Skeletal muscle cell (primary cell): ENCODE measurements at regions not wholly inside any gene's neighbourhood (a gene's known extent, or its start where the extent isn't known, plus 50 kb on each side); places are given as distances from the start of the nearest gene placed in this dataset.
"Not testable (repeated sequence)": the region's sequence is repeated elsewhere in the genome, so short reads cannot be mapped to it uniquely, and the experiment has no call there.

Experiments used
- DNase-seq: peaks from one replicate; pipeline ENCODE4 v3.0.0-alpha.2; 2010; ENCODE audit warnings: low read depth
- H3K4me3 ChIP-seq: 2 replicates; pipeline ENCODE4 v1.5.1; 2011; ENCODE audit warnings: low read depth, mild to moderate bottlenecking, control low read depth, low read length, moderate library complexity

DNA sequence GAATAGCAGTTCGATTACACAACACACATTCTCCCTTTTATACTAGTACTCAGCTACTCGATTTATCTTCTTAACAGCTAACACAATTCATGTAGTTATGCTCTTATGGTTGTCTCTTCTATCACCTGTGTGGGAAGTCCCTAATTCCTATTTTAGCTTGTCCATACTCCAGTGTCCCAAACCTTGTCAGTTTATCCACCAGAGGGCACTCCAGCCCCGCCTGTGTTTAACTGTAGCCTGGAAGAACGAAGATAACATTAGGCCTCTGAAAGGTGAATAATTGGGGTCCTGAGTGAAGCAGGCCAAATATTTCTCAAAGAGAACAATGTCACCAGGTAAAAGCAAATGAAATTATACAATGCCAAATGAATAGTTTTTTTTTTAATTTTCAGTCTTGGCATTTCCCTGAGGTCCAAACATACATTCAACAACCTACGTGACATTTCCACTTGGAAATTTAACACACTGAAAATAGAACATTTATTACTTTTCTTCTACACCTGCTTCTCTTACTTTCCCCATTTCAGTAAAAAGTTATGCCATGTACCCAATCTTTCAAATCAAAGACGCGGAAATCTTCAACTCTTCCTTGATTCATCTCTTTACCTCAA is 560.7 kb downstream of the HTR1A start:
- no peak overlapping the region for H3K4me3 ChIP-seq

DNA sequence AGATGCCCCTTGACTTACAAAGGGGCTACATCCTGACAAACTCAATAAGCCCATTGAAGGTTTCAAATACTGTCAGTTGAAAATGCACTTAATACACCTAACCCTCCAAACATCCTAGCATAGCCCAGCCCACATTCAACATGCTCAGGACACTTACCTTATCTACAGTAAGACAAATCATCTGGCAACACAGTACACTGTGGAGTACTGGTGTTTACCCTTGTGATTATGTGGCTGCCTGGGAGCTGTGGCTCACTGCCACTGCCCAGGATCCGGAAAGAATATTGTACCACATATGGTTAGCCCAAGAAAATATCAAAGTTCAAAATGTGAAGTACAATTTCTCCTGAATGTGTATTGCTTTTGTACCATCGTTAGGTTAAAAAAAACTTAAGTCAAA is 562.2 kb downstream of the HTR1A start:
- no peak for DNase-seq
- no peak overlapping the region for H3K4me3 ChIP-seq

More for the DNA sequence above, 560.7 kb downstream of the HTR1A start:
- peak; percentile 4 for DNase-seq

DNA sequence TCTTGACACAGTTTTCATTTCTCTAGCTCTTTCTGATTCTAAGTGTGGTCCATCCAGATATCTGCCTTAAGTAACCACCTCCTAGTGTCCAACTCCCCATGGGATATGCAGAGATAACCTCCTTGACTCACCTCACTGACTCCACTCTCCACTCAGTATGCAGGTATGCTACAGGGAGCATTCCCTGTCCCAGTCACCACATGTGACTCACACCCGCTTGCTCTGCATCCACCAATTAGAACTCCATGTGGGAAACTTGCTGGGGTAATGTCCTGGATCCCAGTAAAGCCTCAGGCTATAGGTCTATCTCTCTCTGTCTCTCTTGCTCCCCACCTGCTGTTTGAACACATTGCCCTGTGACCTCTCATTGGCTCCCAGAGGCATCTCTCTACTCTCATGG is 563.9 kb downstream of the HTR1A start:
- DNase-seq, result no peak
- H3K4me3 ChIP-seq, result no peak overlapping the region

DNA sequence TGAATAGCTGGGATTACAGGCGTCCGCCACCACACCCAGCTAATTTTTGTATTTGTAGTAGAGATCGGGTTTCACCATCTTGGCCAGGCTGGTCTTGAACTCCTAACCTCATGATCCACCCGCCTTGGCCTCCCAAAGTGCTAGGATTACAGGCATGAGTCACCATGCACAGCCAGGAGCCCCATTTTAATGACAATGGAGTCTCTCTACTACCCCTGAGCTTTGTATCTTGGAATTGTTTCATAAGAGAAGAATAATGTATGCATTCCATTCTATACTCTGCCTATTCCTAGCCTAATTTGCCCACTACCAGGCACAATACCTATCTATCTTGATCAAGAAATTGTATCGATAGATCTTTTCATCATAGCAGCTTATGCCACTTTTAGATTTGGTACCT is 574.1 kb downstream of the HTR1A start:
- H3K4me3 ChIP-seq, DNase-seq: not testable (repeated sequence)

DNA sequence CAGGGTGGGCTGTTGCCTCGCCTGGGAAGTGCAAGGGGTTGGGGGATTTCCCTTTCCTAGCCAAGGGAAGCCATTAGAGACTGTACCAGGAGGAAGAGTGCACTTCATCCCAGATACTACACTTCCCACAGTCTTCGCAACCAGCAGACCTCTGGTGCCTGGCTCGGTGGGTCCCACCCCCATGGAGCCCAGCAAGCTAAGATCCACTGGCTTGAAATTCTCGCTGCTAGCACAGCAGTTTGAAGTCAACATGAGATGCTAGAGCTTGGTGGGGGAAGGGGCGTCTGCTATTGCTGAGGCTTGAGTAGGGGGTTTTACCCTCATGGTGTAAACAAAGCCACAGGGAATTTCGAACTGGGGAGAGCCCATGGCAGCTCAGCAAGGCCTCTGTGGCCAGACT is 586.4 kb downstream of the HTR1A start:
- no peak overlapping the region for H3K4me3 ChIP-seq
- no peak for DNase-seq

DNA sequence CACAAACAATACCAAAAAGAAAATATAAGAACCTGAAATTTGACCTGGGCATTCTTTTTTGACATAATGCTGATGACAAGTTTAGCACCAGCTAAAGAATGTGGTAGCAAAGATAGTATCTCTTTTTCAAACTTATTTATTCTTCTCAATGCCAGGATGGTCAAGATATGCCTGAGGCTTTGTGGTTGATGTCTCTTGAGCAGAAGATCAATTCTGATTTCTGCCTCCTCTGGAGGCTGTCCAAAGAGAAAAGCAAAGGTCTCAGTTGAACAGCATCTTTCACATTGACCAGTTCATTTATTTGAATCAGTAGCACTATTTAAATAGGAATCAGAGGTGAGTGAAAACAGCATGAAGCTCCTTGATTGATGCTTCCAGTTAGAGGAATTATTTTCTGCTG is 588.2 kb downstream of the HTR1A start:
- no peak for DNase-seq
- H3K4me3 ChIP-seq, result no peak overlapping the region

DNA sequence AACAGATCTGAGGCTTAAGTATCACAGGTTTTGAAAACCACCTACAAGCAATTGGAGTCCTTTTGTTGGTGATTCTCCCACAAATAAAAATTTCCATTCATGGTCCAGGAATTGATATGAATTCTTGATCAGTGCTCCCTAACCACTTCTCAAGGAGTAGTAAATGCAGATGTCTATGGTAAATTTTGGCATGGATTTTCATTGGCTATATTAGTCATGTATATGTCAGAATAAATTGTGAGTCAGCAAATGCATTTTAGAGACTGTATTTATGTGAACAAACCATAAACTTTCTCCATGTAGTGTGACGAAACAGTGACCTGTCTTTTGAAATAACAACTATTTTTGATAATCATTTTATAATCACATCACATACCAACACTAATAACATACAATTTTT is 611.1 kb downstream of the HTR1A start:
- DNase-seq, result no peak
- H3K4me3 ChIP-seq, result no peak overlapping the region

DNA sequence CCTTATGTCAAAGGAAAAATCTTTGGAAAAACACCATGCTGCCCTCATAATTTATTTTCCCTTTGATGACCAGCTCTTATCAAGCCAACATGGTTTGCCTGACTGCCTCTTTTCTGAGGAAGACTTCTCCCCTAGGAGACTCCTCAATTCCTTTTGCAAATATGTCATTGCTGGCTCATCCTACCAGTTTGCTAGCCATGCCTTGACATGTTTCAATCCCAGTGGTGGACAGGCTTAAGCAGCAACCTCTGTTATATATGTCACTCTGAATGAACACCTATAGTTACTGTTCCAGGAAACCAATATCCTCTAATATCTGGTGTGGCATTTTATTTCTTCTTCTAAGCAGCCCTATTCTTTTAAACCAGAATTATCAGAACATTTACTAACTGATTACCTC is 615.8 kb downstream of the HTR1A start:
- H3K4me3 ChIP-seq, result no peak overlapping the region
- no peak for DNase-seq

DNA sequence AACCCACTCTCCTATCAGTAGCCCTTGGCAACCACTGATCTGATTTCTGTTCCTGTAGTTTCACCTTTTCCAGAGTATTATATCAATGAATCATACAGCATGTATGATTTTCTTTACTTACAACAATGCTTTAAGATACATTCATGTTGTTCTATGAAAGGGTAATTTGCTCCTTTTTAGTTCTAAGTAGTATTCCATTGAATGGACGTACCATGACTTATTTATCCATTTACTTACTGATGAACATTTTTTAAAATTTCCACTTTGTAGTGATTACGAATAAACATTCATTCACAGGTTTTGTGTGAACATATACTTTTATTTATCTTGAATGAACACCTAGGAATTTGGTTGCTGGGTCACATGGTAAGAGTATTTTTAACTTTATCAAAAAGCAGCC is 620.8 kb downstream of the HTR1A start:
- no peak for DNase-seq
- H3K4me3 ChIP-seq, result no peak overlapping the region

DNA sequence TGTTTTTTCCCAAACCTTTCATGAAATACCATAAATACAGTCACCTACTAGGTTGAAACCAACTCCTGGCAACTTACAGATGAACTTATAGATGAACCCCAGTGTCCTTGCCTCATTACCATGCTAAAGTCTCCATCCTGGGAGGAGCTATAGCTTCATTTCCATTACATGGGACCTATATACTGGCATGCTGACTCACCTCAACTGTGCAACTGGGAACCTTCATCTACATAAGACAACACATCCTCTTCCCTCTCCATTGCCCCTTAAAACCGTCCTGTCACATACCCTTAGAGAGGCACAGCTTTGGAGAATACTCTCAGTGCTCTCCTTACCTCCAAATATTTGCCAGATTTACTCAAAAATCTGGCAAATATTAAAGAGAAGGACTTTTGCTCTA is 638.3 kb downstream of the HTR1A start:
- H3K4me3 ChIP-seq, result no peak overlapping the region
- no peak for DNase-seq

DNA sequence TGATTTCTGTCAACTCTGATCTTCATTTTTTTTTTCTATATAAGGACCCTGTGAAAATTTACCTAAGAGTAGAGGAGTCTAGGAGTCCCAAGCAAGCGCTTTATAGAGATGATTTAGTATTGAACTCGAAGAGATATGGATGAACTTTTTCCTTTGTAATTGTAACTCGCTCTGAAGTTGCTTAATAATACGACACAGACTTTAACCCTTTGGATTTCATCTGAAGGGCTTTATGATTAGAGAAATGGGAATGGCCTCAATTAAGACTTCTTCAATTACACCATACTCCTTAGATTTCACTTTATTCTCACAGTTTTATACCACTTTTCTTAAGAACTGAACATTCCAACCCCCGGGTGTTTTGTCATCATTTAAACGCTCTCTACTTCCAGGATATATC is 647.7 kb downstream of the HTR1A start:
- DNase-seq, result no peak
- H3K4me3 ChIP-seq, result no peak overlapping the region

DNA sequence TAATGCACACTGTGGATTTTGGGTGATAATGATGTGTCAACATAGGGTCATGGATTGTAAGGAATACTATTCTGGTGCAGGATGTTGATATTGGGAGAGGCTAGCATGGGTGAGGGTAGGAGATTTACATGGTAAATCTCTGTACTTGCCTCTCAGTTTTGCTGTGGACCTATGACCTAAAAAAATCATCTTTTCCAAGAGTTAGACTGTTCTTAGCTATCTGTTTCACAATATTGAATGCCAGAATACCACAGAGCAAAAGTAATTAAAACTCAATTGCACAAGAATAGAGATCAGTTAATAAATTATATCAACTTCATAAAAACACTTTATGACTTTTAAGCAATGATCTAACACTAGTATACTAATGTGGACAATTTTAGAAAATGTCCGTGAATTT is 651.6 kb downstream of the HTR1A start:
- DNase-seq, result no peak
- H3K4me3 ChIP-seq, result no peak overlapping the region

DNA sequence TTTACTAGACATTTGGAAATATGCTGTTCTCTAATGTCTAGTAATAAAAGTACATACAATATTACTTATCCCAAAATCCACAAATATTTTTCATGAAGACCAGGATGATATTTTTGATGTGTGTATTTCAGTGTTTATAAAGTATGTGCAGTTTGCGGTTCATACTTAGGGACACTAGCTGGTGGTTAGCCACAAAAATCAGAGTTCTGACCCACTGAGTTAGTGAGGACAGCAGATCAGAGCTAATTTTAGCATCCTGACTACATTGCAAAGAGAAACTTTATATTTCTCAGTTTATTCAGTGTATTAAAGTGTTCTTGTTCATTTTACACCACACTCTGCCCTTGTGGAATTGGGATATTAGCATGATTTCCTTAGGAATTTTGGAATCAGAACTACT is 655.3 kb downstream of the HTR1A start:
- DNase-seq, result no peak
- no peak overlapping the region for H3K4me3 ChIP-seq

DNA sequence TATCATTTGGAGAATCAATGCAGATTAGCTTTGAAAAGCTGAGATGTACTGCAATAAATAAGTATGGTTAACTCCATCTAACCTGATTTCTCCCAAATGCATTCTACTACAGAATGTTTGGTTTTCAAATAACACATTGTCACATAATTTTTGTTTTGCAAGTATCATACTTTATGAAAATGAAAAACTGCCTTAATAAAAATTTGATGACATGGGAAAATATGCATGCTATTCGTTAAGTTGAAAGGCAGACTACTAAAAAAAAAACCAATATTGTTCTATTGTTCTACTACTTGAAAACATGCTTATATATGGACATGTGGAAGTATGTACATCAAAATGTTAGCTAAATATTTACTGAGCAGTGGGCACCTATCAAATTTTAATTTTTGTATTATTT is 668.9 kb downstream of the HTR1A start:
- no peak for DNase-seq
- no peak overlapping the region for H3K4me3 ChIP-seq

DNA sequence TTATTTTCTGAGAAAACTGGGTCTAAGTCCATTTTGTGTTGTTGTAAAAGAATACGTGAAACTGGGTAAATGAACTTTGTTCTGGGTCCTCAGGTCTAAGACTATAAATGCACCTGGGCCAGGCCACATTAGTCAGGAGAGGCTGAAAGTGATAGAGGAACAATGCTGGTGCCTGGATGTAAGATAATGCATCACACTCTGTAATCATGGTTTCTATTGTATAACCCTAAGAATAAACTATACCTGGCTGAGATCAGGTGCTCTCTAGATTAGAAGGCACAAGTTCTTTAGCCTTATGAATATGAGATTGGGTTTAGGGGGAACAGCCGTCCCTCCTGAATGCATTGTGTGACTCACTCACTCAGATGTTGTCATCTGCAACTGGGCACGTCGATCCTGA is 675.5 kb downstream of the HTR1A start:
- H3K4me3 ChIP-seq, result no peak overlapping the region
- no peak for DNase-seq

DNA sequence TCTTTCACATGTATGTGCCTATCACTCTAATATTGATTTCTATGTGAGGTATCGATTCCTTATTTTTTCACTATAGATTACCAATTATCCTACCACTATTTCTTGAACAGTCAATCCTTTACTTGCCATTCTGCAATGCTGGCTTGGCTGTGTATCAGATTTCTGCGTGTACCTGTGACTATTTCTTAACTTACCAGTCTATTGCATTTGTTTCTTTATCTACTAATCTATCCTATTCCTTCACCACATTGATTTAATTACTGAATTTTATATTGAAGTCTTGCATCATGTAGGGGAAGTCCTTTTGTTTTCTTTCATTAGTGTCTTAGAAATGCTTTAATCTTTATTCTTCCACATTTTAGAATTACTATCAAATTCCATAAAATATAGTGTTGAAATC is 684.8 kb downstream of the LRRC70 start:
- peak; percentile 25 for DNase-seq

DNA sequence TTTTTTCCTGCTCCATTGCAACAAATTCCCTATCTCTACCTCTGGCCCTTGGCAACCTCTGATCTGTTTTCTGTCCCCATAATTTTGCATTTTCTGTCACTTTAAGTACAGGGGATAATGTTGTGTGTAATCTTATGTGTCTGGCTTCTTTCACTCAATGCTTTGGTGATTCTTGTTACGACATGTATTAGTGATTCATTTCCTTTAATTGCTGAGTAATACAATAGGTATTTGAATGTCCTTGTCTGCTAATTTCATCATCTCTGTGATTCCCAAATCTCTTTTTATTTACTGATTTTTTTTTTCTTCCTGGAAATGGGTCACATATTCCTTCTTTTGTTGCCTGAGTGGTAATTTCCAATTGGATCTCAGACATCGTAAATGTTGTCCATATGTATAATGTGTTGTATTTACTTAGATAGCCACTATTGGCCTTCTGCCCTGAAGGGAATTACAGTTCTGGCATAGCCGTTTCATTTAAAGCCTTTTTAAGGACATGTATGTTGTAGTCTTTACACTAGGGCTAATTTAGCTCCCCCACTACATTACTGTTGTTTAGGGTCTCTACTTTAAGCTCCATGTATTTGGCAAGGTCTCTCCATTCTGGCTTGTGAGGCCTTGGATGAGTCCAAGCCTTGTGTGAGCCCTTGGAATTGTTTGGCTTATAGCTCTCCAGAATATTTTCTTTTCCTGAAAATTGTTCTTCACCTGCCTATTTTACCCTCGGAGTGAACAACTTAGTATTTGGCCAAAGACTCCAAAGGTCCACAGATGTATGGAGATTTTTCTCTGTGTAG is 683.8 kb downstream of the LRRC70 start:
- H3K4me3 ChIP-seq, result no peak overlapping the region
- DNase-seq, result peak; percentile 63

More for the DNA sequence above, 684.8 kb downstream of the LRRC70 start:
- H3K4me3 ChIP-seq, result no peak overlapping the region

DNA sequence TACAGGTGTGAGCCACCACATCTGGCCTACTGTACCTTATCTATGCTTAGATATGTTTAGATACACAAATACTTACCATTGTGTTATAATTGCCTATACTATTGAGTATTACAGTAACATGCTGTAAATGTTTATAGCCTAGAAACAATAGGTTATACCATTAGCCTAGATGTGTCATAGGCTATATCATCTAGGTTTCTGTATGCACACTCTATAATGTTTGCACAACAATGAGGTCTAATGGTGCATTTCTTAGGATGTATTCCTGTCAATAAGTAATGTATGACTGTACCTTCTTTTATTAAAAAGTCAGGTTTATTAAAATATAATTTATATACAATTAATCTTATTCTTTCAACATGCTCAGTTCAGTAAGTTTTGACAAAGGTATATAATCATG is 683.1 kb downstream of the LRRC70 start:
- DNase-seq, result no peak
- H3K4me3 ChIP-seq, result no peak overlapping the region

DNA sequence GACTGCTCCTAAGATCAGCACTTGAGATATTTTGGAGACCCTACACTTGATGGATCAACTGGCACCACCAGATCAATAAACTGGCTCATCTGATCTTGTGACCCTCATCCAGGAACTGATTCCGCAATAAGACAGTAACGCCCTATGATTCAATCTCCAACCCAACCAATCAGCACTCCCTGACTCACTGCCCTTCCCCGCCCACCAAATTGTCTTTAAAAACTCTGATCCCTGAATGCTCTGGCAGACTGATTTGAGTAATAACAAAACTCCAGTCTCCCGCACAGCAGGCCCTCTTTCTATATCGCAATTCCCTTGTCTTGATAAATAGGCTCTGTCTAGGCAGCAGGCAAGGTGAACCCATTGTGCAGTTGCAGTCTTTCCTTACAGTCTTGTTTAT is 677.0 kb downstream of the LRRC70 start:
- no peak for DNase-seq
- H3K4me3 ChIP-seq, result no peak overlapping the region

DNA sequence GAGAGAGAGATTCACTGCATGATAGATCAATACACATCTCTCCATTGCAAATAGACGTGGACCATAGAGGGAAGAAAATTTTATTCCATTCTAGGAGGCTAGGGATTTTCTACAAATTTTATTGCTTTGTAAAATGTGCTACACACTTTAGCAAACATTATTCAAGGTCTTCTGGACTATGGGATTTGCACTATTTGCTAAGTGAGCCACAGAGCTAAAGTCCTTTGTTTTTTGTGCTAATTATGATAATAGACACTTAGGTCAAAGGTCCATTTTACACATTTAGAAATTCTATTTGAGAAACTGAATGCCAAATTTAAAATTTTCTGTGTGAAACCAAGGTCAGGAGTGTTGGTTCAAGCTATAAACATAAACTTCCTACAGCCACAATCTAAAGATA is 672.3 kb downstream of the LRRC70 start:
- H3K4me3 ChIP-seq, result no peak overlapping the region
- DNase-seq, result no peak

DNA sequence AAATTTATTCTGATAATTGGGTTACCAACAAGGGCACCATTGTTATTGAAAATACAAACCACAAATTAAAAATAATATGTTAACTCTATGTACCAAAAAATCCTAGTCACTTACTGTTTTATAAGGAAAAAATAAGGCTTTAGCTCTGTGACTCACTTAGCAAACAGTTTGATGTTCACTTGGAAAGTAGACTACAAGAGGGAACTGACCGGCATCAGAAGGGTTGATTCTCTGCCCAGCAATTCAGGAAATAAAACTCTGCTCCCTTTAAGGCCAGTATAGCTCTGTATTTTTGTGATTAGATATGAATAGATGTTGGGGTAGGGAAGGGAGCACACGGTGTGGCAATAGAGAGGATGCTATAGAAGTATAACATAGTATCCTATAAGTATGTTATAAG is 671.3 kb downstream of the LRRC70 start:
- no peak overlapping the region for H3K4me3 ChIP-seq
- DNase-seq, result no peak
